Amniotic stem cell (primary cell): ENCODE measurements at regions not wholly inside any gene's neighbourhood (a gene's known extent, or its start where the extent isn't known, plus 50 kb on each side); places are given as distances from the start of the nearest gene placed in this dataset.

ENCODE experiments used
- DNase-seq: peaks from one replicate; lab custom pipeline; 2025; lab: John Stamatoyannopoulos, UW

GRCh38 chr2:9105601-9106337 is 100.8 kb upstream of the ASAP2 start:
- no peak for DNase-seq

- DNase-seq = no peak
Observed at GRCh38 chr2:9103663-9104277, 100.3 kb upstream of the MBOAT2 start.

GRCh38 chr2:9102861-9103662 is 99.6 kb upstream of the MBOAT2 start:
- DNase-seq = no peak

DNA sequence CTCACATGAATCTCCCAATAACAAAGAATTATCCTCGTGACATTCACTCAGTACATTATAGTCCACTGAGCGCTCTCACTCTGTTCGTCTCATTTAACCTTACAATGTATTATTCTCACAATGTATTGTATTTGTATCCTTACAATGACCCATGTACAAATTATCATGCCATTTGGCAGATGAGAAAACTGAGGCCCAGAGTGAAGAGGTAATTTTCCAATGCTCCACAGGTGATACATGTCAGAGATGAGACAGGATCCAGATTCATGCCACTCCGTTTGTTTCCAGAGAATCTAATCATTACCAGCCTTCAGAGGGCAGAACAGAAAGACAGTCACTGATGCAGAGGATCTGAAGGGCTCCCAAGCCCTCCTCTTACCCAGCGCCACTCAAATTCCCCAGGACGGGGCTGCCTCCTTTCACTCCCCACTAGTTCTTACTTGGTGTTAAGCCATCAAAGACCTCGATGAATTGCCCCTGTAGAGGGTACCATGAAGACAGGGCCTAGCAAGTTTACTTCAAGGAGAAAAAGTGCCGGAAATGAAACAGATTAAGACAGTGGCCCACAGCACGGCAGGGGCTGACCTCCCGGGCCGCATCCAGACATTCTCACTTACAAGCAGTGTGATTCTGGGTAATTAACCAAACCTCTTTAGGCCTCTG is 98.4 kb upstream of the MBOAT2 start:
- no peak for DNase-seq

DNA sequence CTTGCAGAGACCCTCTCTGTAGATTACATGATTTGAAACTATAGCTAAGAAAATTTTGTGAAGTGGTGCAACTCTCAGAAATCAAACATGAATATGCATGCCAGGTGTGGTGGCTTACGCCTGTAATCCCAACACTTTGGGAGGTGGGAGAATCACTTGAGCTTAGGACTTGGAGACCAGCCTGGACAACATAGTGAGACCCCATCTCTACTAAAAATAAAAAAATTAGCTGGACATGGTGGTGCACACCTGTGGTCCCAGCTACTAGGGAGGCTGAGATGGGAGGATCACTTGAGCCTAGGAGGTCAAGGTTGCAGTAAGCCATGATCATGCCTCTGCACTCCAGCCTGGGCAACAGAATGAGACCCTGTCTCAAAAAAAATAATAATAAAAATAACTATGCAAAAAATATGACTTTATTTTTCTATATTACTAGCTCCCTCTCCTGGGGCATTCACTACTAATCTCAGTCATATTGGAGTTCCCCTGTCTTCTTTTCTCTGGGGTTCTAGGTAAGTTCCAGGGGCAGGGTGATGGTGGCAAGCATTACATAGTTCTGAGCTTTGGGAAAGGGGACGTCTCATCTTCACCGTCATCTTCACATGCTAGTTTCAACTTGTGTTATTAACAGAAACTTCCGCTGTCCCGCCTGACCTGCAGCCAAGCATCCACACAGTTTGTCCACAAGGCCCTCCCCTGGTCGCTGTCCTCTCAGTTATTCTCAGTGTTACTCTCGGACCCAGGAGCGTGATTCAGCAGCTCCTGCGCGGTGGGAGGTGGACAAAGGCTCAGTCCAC is 96.8 kb upstream of the MBOAT2 start:
- DNase-seq = no peak

DNA sequence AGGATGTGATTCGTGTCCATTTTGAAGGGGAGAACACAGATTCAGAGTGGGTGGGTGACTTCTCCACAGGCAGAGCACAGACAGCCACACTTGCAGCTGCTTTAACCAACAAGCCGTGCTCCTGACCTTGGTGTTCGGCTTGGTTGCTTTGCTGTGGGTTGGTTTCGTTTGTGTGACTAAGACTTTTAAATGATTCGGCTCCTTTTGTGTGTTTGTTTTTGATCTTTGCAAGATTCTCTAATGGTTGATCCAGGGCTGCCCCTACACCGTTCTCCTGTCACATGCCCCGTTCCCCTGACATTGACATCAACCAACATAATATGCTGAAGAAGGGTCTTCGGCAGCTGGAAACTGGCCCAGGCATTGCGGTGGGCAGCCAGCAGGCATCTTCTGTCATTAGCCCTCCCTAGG is 95.9 kb upstream of the MBOAT2 start:
- DNase-seq = no peak

- no peak for DNase-seq
Observed at GRCh38 chr2:9097892-9098291, 94.4 kb upstream of the MBOAT2 start.

DNA sequence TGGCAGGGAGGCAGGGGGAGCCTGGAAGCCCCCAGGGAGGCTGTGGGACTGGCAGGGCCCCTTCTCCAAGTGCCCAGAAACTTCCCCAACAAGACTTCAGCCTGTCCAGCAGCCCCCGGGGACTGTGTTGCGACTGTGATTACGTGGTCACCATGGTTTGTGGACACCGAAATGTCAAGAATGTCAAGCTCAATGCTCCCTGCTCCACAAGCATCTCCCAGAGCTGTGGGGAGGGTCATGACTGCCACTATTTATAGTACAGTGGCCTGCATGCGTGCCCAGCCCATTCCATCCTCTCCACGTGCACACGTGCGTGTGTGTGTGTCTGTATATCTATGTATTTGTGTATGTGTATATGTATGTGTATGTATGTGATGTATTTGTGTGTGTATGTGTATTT is 93.8 kb upstream of the MBOAT2 start:
- DNase-seq = no peak

DNA sequence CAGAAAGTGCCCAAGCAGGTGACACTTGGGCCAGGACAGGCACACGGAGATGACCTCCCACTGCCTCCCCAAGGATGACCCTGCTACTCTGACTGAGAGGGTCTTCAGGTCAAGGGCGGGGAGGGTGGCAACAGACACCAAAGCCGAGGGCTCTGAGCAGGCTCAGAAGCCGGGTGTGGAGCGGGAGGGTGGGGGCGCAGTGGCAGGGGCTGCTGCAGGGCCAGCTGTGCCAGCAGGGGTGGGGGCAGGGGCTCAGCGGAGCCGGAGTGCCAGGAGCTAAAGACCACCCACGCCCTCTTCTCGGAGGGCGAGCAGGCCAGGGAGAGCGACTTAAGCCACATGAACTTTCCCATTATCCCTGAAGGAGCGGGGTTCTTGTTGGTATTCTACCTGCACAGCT is 93.3 kb upstream of the MBOAT2 start:
- DNase-seq = no peak

GRCh38 chr2:9095690-9096089 is 92.2 kb upstream of the MBOAT2 start:
- no peak for DNase-seq

GRCh38 chr2:9095226-9095625 is 91.7 kb upstream of the MBOAT2 start:
- no peak for DNase-seq

GRCh38 chr2:9094117-9094516 is 90.6 kb upstream of the MBOAT2 start:
- DNase-seq = no peak

- no peak for DNase-seq
Observed at GRCh38 chr2:9093324-9093723, 89.8 kb upstream of the MBOAT2 start.

DNA sequence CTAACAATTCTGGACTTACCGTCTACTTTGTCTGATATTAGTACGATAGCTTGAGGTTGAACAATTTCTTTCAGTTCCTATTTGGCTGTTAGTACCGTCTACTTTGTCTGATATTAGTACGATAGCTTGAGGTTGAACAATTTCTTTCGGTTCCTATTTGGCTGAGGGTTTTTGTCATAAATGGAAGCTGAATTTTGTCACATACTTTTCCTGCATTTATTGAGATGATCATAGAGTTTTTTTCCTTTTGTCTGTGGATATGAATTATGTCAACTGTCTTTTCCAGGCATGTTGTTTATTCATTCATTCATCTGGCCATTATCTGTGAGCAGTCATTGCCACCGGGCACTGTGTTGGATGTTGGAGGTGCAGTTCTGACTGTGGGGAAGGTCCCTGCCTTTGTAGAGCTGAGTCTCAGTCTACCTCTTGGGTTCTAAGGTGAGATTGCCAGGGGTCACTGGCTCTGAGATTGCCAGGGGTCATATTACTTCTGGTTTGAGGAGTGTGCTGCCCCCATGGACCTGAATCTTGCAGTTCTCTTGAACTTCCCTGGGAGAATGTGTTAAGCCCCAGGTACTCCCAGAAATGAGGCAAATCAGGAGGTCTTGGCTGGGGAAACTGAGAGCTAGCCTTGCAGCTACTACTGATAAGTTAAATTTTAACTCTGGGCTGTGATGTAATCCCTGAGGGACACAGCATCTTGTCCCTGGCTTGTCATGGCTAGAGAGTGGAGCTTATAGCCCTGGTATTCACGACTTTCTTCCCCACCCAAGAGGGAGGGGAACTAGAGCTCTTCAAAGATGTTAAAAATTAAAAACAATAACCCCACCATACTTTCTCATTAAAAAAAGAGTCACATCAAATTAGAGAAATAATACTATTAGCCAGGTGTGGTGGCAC is 89.1 kb upstream of the MBOAT2 start:
- DNase-seq = no peak

DNA sequence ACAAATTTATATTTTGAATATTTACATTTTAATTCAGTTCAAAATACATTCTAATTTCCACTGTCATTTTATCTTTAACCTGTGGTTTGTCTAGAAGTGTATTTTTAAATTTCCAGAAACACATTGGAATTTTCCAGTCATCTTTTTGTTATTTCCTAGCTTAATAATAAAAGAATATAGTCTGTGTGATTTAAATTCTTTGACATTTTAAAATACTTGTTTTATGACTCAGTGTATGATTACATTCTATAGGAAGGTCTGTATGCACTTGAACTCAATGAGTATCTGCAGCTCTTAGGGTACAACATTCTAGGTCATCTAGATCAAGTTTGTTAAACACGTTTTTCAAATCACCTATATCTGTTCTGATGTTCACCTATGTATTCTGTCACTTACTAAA is 88.3 kb upstream of the MBOAT2 start:
- DNase-seq = no peak

- no peak for DNase-seq
Observed at GRCh38 chr2:9089831-9090230, 86.3 kb upstream of the MBOAT2 start.

DNA sequence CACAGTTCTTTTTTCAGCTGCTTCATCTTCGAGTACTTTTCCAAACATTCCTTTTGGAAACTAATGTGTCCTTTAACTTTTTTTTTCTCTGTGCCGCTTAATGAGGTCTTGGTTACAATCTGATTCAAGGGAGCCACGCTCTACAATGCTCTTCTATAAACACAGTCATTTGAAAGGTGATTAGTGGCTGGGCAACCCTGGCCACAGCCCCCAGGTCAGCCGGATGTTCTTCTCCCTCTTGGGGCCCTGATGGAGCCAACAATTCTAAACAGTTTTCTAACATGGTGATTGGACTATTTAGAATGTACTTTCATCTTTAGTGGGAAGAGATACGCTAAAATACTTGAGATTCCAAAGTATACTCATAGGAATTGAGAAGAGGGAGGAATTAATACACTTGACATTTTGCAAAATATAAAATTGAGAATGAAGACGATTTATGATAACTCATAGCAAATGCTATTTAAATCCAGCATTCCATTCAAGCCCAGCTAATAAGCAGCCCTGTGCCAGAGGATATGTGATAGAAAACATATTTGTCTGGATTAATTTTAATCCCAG is 83.7 kb upstream of the MBOAT2 start:
- no peak for DNase-seq

DNA sequence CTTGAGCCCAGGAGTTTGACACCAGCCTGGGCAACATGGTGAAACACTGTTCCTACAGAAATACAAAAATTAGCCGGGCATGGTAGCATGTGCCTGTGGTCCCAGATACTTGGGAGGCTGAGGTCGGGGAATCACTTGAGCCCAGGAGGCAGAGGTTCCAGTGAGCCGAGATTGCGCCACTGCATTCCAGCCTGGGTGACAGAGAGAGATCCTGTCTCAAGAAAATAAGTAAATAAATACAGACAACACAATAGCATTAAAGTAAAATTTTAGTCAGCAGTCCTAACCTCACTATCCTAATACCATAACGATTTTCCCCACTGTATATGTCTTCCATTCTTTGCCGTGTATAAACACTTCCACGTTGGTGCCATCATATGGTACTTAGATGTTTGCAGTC is 83.0 kb upstream of the MBOAT2 start:
- DNase-seq = no peak

- no peak for DNase-seq
Observed at GRCh38 chr2:9085353-9085752, 81.9 kb upstream of the MBOAT2 start.

DNA sequence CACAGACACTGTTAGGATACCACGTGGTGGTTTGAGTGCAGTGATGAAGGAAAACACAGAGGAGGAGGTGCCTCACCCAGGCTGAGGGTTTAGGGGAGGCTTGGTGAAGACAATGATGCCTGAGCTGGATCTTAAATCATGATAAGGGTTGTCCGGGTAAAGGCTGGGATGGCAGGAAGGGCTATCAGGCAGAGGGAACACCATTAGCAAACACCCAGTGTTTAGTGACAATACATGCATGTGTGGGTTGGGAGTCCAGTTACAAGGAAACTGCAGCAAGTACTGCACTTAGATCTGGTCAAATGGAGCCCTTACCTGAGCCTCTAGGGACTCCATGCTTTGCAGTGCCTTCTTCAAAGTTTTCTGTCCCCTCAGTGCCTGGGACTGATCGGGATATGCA is 79.8 kb upstream of the MBOAT2 start:
- DNase-seq = no peak
